ENCODE measurements at regions not wholly inside any gene's neighbourhood (a gene's known extent, or its start where the extent isn't known, plus 50 kb on each side); places are given as distances from the start of the nearest gene placed in this dataset.
"Not testable (repeated sequence)": the region's sequence is repeated elsewhere in the genome, so short reads cannot be mapped to it uniquely, and the experiment has no call there.

DNA sequence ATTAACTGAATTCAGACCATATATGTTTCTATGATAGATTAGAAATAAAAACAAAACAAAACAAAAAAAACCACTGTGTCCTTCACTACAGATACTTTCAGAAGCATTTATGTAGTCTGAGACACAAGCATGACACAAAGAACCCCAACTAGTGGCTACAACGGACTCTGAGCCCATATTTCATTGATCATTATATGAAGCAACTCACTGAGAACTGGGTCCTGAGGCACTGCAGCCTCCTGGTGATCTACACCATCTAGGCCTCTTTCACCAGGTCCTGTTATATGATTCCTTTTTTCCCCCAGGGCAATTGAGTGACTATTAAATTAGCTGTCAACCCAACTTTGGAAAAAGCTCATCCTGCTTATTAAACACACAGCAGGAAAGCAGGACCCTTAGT is 98.3 kb downstream of the NBPF8 start:
- H3K27me3 ChIP-seq (ENCODE audit: low read depth, low read length); H4K20me1 ChIP-seq (ENCODE audit: insufficient read depth, low read length); H3K79me2 ChIP-seq (ENCODE audit: low read length); H3K36me3 ChIP-seq (replicated peaks; ENCODE audit: low read depth, low read length); H2AFZ ChIP-seq (ENCODE audit: low read depth, low read length); H3K9me3 ChIP-seq (ENCODE audit: insufficient read depth, low read length); H3K4me1 ChIP-seq (ENCODE audit: low read length); H3K4me3 ChIP-seq (ENCODE audit: low read length); H3K4me2 ChIP-seq (ENCODE audit: low read length); H3K27ac ChIP-seq (ENCODE audit: low read length); H3K9ac ChIP-seq (ENCODE audit: low read length): not testable (repeated sequence)

DNA sequence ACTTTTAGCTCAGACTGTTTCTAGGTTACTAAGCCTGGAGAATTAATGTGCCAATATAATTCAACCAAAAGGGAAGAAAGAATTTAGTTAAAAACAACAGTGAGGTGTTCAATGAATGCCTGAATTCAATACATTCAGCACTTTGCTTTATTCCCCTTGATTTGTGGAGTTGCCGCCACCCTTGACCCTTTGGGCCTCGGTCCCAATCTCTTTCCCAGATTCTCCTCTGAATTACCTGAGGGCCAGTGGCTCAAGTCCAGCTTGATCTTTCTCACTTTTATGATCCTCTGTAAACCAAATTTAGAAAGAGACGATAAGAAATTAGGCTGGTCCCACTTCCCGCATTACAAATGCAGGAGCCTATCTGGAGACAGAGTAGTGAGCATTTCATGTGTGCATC is 98.7 kb downstream of the NBPF8 start:
- H2AFZ ChIP-seq (ENCODE audit: low read depth, low read length); H4K20me1 ChIP-seq (ENCODE audit: insufficient read depth, low read length); H3K9ac ChIP-seq (ENCODE audit: low read length); H3K4me1 ChIP-seq (ENCODE audit: low read length); H3K27me3 ChIP-seq (ENCODE audit: low read depth, low read length); H3K79me2 ChIP-seq (ENCODE audit: low read length); H3K4me2 ChIP-seq (ENCODE audit: low read length); H3K36me3 ChIP-seq (replicated peaks; ENCODE audit: low read depth, low read length); H3K27ac ChIP-seq (ENCODE audit: low read length); H3K4me3 ChIP-seq (ENCODE audit: low read length); H3K9me3 ChIP-seq (ENCODE audit: insufficient read depth, low read length): not testable (repeated sequence)

DNA sequence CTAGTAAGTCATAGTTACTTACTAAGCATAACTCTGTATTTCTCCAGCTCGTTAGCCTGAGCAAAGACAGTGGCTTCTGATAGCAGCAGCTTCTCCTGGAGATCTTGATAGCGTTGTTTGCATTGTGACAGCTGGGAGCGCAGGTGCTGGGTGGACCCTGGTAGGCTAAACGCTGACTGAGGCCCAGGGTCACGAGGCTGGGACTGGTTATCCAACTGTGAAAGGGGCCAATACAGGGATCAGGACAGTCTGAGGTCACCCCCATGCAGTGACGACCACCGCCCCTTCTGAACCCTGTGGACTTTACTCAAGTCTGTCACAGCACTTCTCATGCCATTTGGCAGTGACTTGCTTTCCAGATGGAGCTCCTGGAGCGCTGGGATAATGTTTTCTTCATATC is 104.4 kb downstream of the NBPF8 start:
- not testable (repeated sequence) for H4K20me1 ChIP-seq (ENCODE audit: insufficient read depth, low read length); H2AFZ ChIP-seq (ENCODE audit: low read depth, low read length); H3K79me2 ChIP-seq (ENCODE audit: low read length); H3K4me3 ChIP-seq (ENCODE audit: low read length); H3K9ac ChIP-seq (ENCODE audit: low read length); H3K4me1 ChIP-seq (ENCODE audit: low read length); H3K36me3 ChIP-seq (replicated peaks; ENCODE audit: low read depth, low read length); H3K4me2 ChIP-seq (ENCODE audit: low read length); H3K9me3 ChIP-seq (ENCODE audit: insufficient read depth, low read length); H3K27ac ChIP-seq (ENCODE audit: low read length); H3K27me3 ChIP-seq (ENCODE audit: low read depth, low read length)

DNA sequence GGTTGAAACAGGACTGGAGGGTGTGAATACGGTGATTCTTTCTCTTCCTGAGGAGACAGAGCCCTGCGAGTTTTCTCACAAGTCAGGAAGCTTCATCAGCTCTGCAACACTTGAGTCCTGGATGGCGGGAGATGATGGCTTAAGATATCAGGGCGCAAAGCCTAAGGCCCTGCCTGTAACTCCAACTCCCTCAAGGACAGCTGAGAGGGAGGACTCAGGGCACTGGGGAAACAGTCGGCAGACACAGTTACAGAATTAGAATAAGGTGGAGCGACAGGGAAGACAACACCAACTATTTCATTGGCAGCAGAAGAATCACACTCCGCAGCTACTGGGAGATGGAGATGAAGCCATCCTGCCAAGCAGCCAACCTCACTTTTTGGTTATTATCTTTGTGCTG is 109.6 kb downstream of the NBPF8 start:
- not testable (repeated sequence) for H3K27me3 ChIP-seq (ENCODE audit: low read depth, low read length); H2AFZ ChIP-seq (ENCODE audit: low read depth, low read length); H3K9ac ChIP-seq (ENCODE audit: low read length); H3K4me3 ChIP-seq (ENCODE audit: low read length); H3K36me3 ChIP-seq (replicated peaks; ENCODE audit: low read depth, low read length); H3K9me3 ChIP-seq (ENCODE audit: insufficient read depth, low read length); H3K4me2 ChIP-seq (ENCODE audit: low read length); H3K79me2 ChIP-seq (ENCODE audit: low read length); H3K4me1 ChIP-seq (ENCODE audit: low read length); H4K20me1 ChIP-seq (ENCODE audit: insufficient read depth, low read length); H3K27ac ChIP-seq (ENCODE audit: low read length)

DNA sequence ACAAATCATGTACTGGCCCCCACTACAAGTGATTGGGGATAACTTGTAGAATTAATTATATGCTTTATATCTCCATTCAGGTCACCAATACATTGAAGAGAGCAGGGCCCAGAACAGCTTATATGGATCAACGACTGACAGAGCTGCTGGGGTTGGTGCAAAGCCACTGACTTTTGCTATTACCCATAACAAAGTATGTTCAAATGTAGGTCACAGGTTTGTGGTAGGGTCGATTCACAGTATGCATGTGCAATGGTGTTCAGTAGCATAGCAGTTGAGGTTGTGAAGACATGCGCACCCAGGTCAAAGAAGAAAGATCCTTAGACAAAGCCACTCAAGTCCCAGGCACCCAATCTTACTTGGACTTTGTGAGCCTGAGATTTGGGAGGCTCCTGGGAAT is 110.6 kb downstream of the NBPF8 start:
- not testable (repeated sequence) for H3K9ac ChIP-seq (ENCODE audit: low read length); H3K9me3 ChIP-seq (ENCODE audit: insufficient read depth, low read length)

DNA sequence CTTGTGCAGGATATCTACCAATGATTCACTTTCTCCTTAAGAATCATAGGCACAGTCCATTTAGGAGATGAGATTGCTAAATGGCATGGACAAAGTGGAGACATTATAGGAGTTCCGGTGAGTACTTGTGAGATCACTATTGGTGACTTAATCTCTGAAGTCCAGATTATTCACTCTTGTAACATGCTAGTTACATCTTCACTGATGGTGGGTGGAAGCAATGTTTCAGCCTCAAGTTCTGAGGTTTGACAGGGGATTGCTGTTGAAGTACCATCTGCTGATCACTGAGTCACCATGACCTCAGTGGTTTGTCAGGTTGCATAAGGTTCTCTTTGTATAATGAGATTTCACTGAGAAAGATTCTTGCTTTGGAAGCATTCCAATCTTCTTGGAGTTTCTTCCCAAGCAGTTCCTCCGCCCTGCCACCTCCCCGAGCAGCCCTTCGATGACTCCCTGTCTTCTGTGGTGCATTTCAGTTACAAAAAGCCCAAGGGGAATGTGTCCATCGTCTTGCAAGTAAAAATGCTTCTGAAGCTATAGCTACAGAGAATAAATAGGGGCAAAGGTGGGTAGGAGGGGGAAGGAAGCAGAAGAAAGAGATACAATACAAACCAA is 114.7 kb downstream of the NBPF8 start:
- H3K9ac ChIP-seq (ENCODE audit: low read length); H3K4me3 ChIP-seq (ENCODE audit: low read length): not testable (repeated sequence)

More for the DNA sequence above, 110.6 kb downstream of the NBPF8 start:
- H3K27ac ChIP-seq (ENCODE audit: low read length); H3K4me3 ChIP-seq (ENCODE audit: low read length); H3K4me2 ChIP-seq (ENCODE audit: low read length); H3K4me1 ChIP-seq (ENCODE audit: low read length); H3K36me3 ChIP-seq (replicated peaks; ENCODE audit: low read depth, low read length); H3K27me3 ChIP-seq (ENCODE audit: low read depth, low read length); H3K79me2 ChIP-seq (ENCODE audit: low read length); H4K20me1 ChIP-seq (ENCODE audit: insufficient read depth, low read length); H2AFZ ChIP-seq (ENCODE audit: low read depth, low read length): not testable (repeated sequence)

DNA sequence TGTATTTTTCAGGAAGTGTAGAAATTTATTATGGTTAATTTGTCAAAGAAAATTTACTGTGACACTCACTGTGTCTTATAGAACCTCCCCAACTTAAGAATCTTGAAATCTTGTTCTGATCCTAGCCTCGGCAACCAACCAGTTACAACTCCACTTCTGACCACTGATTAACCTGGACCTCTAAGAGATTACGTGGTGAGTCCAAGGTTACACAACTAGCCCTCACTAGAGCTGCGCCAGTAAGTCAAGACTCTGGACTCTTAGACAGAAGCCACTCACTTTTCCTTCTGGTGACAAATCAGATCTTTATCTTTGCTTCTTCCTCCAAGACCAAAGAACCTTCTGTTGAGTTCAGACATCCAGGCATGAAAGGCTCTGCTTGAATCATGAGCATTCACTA is 116.6 kb downstream of the NBPF8 start:
- not testable (repeated sequence) for H3K4me3 ChIP-seq (ENCODE audit: low read length); H3K4me2 ChIP-seq (ENCODE audit: low read length); H3K9ac ChIP-seq (ENCODE audit: low read length); H3K27ac ChIP-seq (ENCODE audit: low read length); H3K27me3 ChIP-seq (ENCODE audit: low read depth, low read length); H3K36me3 ChIP-seq (replicated peaks; ENCODE audit: low read depth, low read length); H3K9me3 ChIP-seq (ENCODE audit: insufficient read depth, low read length); H2AFZ ChIP-seq (ENCODE audit: low read depth, low read length); H4K20me1 ChIP-seq (ENCODE audit: insufficient read depth, low read length); H3K79me2 ChIP-seq (ENCODE audit: low read length)
- H3K4me1 ChIP-seq (ENCODE audit: low read length) = peaks cover 13% of the 10 kb centered on the region

More for the DNA sequence above, 114.7 kb downstream of the NBPF8 start:
- H3K36me3 ChIP-seq (replicated peaks; ENCODE audit: low read depth, low read length); H4K20me1 ChIP-seq (ENCODE audit: insufficient read depth, low read length); H3K79me2 ChIP-seq (ENCODE audit: low read length); H3K27me3 ChIP-seq (ENCODE audit: low read depth, low read length); H3K27ac ChIP-seq (ENCODE audit: low read length); H3K4me2 ChIP-seq (ENCODE audit: low read length); H3K4me1 ChIP-seq (ENCODE audit: low read length); H3K9me3 ChIP-seq (ENCODE audit: insufficient read depth, low read length); H2AFZ ChIP-seq (ENCODE audit: low read depth, low read length): not testable (repeated sequence)

DNA sequence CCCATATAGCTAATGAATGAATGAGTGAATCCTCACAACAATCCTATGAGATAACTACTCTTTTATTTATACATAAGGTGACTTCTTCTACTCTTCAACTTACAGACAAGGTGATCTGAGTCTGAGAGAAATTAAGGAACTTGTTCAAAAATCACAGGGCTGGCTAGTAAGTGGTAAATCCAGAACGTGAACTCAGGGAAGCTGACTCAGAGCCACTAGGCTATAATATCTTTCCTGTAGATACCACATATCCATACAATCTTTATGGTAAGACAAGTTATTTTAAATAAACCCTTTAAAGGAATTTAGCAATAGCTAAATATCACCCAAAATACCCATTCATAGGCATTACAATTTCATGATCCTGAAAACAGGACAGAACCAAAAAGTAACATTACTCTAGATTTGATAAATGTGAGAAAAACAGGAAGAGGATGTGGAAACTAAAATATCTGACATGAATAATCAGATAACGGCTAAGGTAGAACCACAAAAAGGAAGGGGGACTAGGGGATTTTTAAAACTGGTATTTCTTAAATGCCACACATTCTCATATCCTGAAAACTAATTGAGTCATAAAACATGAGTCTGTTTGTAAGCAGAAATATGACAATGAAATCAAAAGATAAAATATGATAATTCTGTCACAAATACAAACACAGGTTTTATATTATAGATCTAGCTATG is 119.7 kb downstream of the NBPF8 start:
- H3K4me2 ChIP-seq (ENCODE audit: low read length) = peak overlapping the region; percentile 56
- not testable (repeated sequence) for H3K79me2 ChIP-seq (ENCODE audit: low read length); H3K27me3 ChIP-seq (ENCODE audit: low read depth, low read length); H2AFZ ChIP-seq (ENCODE audit: low read depth, low read length); H3K36me3 ChIP-seq (replicated peaks; ENCODE audit: low read depth, low read length); H3K9me3 ChIP-seq (ENCODE audit: insufficient read depth, low read length); H4K20me1 ChIP-seq (ENCODE audit: insufficient read depth, low read length)
- H3K9ac ChIP-seq (ENCODE audit: low read length) = peak overlapping the region; percentile 32; the same call in 1 of the 2 replicates
- H3K27ac ChIP-seq (ENCODE audit: low read length) = peak overlapping the region; percentile 76
- H3K4me3 ChIP-seq (ENCODE audit: low read length) = peak overlapping the region; percentile 46; the same call in 1 of the 2 replicates
- peaks cover 13% of the 10 kb centered on the region for H3K4me1 ChIP-seq (ENCODE audit: low read length)

DNA sequence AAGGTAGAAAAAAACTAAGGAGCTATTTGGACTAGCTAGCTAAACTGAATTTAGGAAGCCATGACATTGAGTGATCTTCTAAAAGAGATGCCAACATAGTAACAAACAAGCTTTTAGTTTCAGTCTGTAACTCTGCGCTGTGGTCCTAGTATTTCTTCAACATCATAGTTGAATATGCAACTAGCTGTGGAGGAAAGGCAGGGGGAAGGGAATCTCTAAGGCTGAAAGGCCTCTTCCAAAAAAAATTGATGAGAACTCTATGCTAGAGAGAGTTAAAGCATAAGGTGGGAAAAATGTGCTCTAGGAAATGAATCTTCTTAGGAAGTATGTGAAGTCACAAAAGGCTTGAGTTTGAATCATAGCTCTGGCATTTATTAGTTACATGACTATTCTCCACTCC is 120.2 kb downstream of the NBPF8 start:
- Histone ChIP-seq H3K4me3 (ENCODE audit: low read length) (peak overlapping the region; percentile 46; the same call in 1 of the 2 replicates), H3K4me1 (ENCODE audit: low read length) (peaks cover 13% of the 10 kb centered on the region), H3K27ac (ENCODE audit: low read length) (peak overlapping the region; percentile 76), H3K9ac (ENCODE audit: low read length) (peak overlapping the region; percentile 32; the same call in 1 of the 2 replicates), H3K4me2 (ENCODE audit: low read length) (peak overlapping the region; percentile 56)
- H3K27me3 ChIP-seq (ENCODE audit: low read depth, low read length); H2AFZ ChIP-seq (ENCODE audit: low read depth, low read length); H3K9me3 ChIP-seq (ENCODE audit: insufficient read depth, low read length); H3K36me3 ChIP-seq (replicated peaks; ENCODE audit: low read depth, low read length); H4K20me1 ChIP-seq (ENCODE audit: insufficient read depth, low read length); H3K79me2 ChIP-seq (ENCODE audit: low read length): not testable (repeated sequence)

DNA sequence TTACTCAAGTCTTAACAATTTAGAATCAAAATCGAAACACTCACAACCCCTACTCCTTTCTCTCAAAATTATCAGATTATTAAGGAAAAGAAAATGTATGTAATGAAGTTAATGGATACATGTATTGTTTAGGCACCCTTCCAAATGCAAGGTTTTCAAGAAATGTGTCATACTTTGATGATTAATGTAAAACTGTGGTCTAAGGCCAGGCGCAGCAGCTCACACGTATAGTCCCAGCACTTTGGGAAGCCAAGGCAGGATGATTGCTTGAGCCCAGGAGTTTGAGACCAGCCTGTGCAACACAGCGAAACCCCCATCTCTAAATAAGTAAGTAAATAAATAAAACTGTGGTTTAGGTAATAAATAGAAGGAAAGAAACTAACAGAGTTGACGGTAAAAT is 126.6 kb downstream of the NBPF8 start:
- H4K20me1 ChIP-seq (ENCODE audit: insufficient read depth, low read length); H3K4me2 ChIP-seq (ENCODE audit: low read length); H2AFZ ChIP-seq (ENCODE audit: low read depth, low read length); H3K9ac ChIP-seq (ENCODE audit: low read length); H3K4me3 ChIP-seq (ENCODE audit: low read length); H3K9me3 ChIP-seq (ENCODE audit: insufficient read depth, low read length); H3K27ac ChIP-seq (ENCODE audit: low read length); H3K4me1 ChIP-seq (ENCODE audit: low read length); H3K79me2 ChIP-seq (ENCODE audit: low read length); H3K27me3 ChIP-seq (ENCODE audit: low read depth, low read length); H3K36me3 ChIP-seq (replicated peaks; ENCODE audit: low read depth, low read length): not testable (repeated sequence)

Measured in OCI-LY3 (cell line).